ENCODE measurements at regions not wholly inside any gene's neighbourhood (a gene's known extent, or its start where the extent isn't known, plus 50 kb on each side); places are given as distances from the start of the nearest gene placed in this dataset.

- no peak for TF ChIP-seq POLR2A (IDR thresholded peaks at IDR 0.05; ENCODE audit: low read depth, low read length)
- no peak for TF ChIP-seq POLR2AphosphoS5 (IDR thresholded peaks at IDR 0.05; ENCODE audit: low read depth, low read length)
- no peak for TF ChIP-seq PAX5 (IDR thresholded peaks at IDR 0.05; ENCODE audit: insufficient read depth, low read length, severe bottlenecking)
- TF ChIP-seq TAF1 (IDR thresholded peaks at IDR 0.05; ENCODE audit: low read depth, low read length), result no peak
Observed at GRCh38 chr10:80713398-80713928, 175.8 kb downstream of the SH2D4B start.

Measured in GM12891 (cell line).